Osteoblast (primary cell): ENCODE measurements at regions not wholly inside any gene's neighbourhood (a gene's known extent, or its start where the extent isn't known, plus 50 kb on each side); places are given as distances from the start of the nearest gene placed in this dataset.
"Not testable (repeated sequence)": the region's sequence is repeated elsewhere in the genome, so short reads cannot be mapped to it uniquely, and the experiment has no call there.

Experiments
- DNase-seq: peaks from one replicate; pipeline ENCODE4 v3.0.0; 2011; ENCODE audit warnings: low spot score, mixed read lengths; ENCODE audit not compliant: insufficient read length; ENCODE audit errors: missing footprints
- H2AFZ ChIP-seq: 2 replicates; pipeline ENCODE4 v1.6.0; 2011; ENCODE audit warnings: mild to moderate bottlenecking, low read length
- H3K27ac ChIP-seq: 2 replicates; pipeline ENCODE4 v1.5.1; 2011; ENCODE audit warnings: mild to moderate bottlenecking, low read depth, low read length, moderate library complexity
- H3K27me3 ChIP-seq: 2 replicates; pipeline ENCODE4 v1.6.0; 2012; ENCODE audit warnings: mild to moderate bottlenecking, control low read depth, inconsistent platforms, low read length, moderate library complexity; ENCODE audit not compliant: insufficient read depth
- H3K36me3 ChIP-seq: 2 replicates; pipeline ENCODE4 v1.5.1; 2011; ENCODE audit warnings: mild to moderate bottlenecking, low read length, control low read depth, moderate library complexity; ENCODE audit not compliant: insufficient read depth
- H3K4me1 ChIP-seq: 2 replicates; pipeline ENCODE4 v1.5.1; 2011; ENCODE audit warnings: mild to moderate bottlenecking, low read length, control low read depth, moderate library complexity; ENCODE audit not compliant: insufficient read depth
- H3K4me2 ChIP-seq: 2 replicates; pipeline ENCODE4 v1.6.0; 2011; ENCODE audit warnings: mild to moderate bottlenecking, low read length; ENCODE audit not compliant: insufficient read depth
- H3K4me3 ChIP-seq: fragments of 200-600 bp; sonication (generic); 3 replicates; pipeline ENCODE4 v1.5.1; 2012; ENCODE audit warnings: mild to moderate bottlenecking, low read length, inconsistent platforms; ENCODE audit not compliant: insufficient read depth
- H3K79me2 ChIP-seq: 2 replicates; pipeline ENCODE4 v1.6.0; 2012; ENCODE audit warnings: mild to moderate bottlenecking, low read length, control low read depth, inconsistent platforms; ENCODE audit not compliant: insufficient read depth
- H3K9me3 ChIP-seq: 2 replicates; pipeline ENCODE4 v1.5.1; 2011; ENCODE audit warnings: low read depth, low read length, control low read depth
- H4K20me1 ChIP-seq: 2 replicates; pipeline ENCODE4 v1.6.0; 2012; ENCODE audit warnings: mild to moderate bottlenecking, low read length, control low read depth; ENCODE audit not compliant: insufficient read depth

DNA sequence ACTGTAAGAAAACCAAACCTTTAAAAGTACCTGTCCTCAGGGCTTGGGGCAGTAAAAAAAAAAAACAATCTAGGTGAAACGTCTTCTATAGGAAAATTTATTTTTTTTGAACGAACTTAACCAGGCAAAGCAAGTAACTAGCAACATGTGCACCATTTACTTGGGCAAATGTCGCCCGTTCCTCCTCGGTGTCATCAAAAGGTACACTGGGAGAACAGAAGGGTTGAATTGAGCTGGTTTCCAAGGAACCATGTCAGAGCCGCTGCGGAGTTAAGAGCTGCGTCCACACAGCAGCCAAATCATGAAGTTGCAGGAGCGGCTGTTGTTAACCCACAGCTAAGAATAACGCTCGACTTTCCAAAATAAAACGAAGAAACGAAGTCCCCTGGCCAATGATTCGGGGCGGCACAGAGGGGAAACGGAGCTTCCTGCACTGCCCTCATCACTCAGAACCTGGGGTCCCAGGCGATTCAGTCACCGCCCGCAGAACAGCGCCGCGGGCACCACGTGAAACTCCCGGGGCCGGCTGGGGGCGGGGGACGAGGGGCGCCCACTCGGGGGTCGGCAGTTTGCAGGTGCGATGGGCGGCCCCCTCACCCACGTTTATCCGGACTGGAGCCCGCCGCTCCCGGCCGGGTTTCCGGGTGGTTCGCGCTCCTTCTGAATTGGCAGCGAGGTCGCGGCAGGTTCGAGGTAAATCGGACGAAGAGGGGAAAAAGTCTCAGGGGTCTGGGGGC lies 53.6 kb upstream of the PLGLB1 start:
- H2AFZ ChIP-seq, H3K4me1 ChIP-seq, H4K20me1 ChIP-seq, H3K9me3 ChIP-seq, H3K27ac ChIP-seq, H3K36me3 ChIP-seq, H3K79me2 ChIP-seq, H3K27me3 ChIP-seq, DNase-seq: not testable (repeated sequence)
- Histone ChIP-seq H3K4me3 (peak overlapping the region; percentile 69), H3K4me2 (peak overlapping the region; percentile 72)

DNA sequence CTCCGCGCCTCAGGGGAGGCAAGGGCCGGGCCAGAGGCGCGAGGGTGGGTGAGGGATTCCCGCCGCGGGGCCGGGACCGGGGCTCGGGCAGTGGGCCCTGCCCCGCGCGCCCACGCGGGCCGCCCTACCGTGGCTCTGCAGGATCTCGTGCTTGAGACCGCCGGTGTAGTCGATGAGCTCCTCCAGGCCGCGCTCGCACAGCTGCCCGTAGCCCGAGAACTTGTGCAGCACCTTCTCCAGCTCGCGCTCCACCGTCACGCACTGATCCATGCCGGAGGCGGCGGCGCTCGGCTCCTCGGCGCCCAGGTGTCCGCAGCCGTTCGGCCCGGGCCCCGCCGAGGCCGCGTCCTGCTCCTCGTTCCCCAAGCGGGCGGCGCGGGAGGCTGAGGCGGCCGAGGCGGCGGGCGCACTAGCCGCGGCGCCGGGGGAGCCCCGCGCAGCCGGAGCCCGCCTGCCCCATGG lies 54.2 kb upstream of the PLGLB1 start:
- H3K79me2 ChIP-seq, H3K27ac ChIP-seq, H2AFZ ChIP-seq, H3K36me3 ChIP-seq, H3K9me3 ChIP-seq, H3K4me1 ChIP-seq, H4K20me1 ChIP-seq, H3K27me3 ChIP-seq: not testable (repeated sequence)
- H3K4me3 ChIP-seq: peak overlapping the region; percentile 69
- H3K4me2 ChIP-seq: peak overlapping the region; percentile 72
- DNase-seq: peak; percentile 38

DNA sequence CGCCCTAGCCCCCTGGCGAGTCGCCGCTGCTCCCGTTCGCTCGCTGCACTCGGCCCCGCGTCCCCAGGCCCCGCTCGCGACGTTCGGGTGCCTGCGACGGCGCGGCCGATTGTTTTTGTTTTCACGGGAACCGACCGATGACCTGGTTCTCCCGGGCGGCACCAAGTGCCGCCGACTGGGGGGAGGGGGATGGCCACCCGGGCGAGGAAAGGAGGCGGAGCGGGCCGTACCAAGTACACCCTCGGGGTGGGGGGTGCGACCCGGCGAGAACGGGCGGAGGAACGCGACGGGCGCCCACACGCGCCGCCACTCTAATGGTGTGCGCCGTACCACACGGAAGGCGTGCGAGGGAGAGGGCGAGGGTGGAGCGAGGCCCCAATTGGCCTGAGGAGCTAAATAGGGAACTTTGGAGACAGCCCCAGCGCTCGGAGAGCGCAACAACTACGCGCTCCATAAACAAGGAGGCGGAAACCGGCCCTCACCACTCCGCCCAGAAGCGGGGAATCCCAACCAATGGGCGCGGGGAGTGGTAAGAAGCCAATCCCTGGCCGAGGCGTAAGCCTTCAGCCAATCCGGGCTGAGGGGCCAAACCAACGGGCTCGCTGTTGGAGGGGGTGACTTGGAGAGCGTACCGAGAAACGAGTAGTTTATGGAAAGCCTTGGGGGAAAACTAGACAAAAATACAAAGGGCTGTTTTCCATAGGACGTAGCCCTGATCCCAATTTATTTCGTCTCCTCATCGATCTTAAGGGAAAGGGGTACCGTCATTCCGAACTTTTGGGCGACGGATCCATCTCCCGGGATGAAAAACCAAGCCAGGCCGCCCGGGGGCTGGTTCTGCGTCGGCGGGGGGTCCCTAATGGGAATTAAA lies 54.8 kb upstream of the PLGLB1 start:
- DNase-seq: peak; percentile 66
- H3K4me3 ChIP-seq: peak overlapping the region; percentile 69
- H3K27ac ChIP-seq: peak overlapping the region; percentile 80
- H3K4me2 ChIP-seq: peak overlapping the region; percentile 77
- not testable (repeated sequence) for H3K79me2 ChIP-seq, H3K9me3 ChIP-seq, H4K20me1 ChIP-seq, H3K36me3 ChIP-seq, H3K4me1 ChIP-seq, H3K27me3 ChIP-seq
- H2AFZ ChIP-seq: peak overlapping the region; percentile 78

DNA sequence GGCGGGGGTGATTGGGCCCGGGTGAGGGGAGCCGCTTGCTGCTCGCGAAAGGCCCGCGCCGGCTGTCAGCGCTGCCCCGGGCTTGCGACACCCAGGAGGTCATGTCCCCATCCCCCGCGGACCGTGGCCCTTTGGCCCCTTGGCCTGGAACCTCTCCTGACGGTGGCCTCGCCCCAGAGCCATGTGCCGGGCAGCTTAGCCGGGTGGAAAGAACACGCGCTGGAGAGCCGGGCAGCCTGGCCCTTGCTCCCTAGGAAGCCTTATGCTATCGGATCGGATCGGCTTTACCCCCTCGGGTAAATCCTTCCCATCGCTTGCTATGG lies 55.4 kb upstream of the PLGLB1 start:
- peak overlapping the region; percentile 77 for H3K4me2 ChIP-seq

DNA sequence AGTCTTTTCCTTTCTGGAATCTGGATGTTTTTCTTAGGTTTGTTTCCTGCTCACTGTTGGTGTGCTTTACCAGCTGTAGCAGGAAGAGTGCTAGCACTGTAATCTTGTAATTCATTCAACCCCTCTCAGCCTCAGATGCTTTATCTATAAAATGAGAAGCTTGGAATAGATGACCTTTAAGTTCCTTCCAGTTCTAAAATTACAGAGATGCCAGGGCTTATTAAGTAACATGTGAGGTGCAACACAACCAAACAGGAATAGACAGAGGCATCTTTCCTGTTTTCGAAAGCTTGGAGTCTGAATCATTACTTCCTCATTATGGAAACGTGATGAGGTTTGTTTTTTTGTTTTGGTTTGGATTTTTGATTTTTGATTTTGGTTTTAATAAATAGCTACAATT lies 60.1 kb upstream of the PLGLB1 start:
- not testable (repeated sequence) for DNase-seq, H4K20me1 ChIP-seq

More for the DNA sequence above, 55.4 kb upstream of the PLGLB1 start:
- H2AFZ ChIP-seq, H3K4me1 ChIP-seq, H3K79me2 ChIP-seq, DNase-seq, H3K27me3 ChIP-seq, H4K20me1 ChIP-seq, H3K36me3 ChIP-seq, H3K9me3 ChIP-seq: not testable (repeated sequence)
- Histone ChIP-seq H3K4me3 (peak overlapping the region; percentile 69), H3K27ac (peak overlapping the region; percentile 80)

DNA sequence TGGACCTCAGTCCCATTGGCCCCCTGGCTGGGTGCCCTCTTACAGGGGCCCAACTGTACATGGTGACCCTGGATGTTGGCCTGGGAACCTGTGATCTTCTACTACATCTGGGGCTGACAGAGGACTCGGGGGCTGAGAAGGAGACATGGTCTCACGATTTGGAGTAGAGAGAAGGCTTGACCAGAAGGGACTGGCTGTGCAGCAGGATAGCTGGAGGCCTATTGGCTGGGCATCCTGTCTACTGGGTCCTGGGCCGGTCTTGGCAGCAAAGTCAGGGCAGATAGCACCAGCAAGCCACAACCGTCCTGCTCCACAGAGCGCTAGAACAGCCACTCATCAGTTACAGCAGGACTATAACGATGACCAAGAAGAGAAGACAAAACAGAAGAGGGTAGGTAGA lies 66.4 kb upstream of the PLGLB1 start:
- H3K4me2 ChIP-seq, H3K4me3 ChIP-seq, H3K27ac ChIP-seq, H3K4me1 ChIP-seq, H2AFZ ChIP-seq, H4K20me1 ChIP-seq, H3K9me3 ChIP-seq, H3K36me3 ChIP-seq, DNase-seq, H3K79me2 ChIP-seq, H3K27me3 ChIP-seq: not testable (repeated sequence)

More for the DNA sequence above, 60.1 kb upstream of the PLGLB1 start:
- not testable (repeated sequence) for H3K79me2 ChIP-seq, H3K4me3 ChIP-seq, H3K27ac ChIP-seq, H3K36me3 ChIP-seq, H3K4me2 ChIP-seq, H3K4me1 ChIP-seq, H3K27me3 ChIP-seq, H2AFZ ChIP-seq, H3K9me3 ChIP-seq

DNA sequence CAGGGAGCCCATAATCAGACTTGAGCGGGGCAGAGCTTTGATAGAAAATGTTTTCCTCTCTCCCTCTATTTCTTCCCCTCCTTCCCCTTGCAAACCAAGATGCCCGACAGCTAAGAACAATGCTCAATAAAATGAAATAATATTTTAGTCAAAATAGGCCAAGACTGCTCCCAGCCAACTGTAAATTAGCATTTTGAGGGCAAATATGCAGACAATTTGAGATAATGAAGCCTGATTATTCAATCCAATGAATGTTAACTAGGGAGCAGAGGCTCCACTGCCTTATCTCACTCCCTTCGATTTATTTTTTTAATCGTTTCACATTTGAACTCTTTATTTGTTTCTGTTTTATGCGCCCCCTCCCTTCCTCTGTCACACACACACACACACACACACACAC lies 67.8 kb upstream of the PLGLB1 start:
- H3K4me3 ChIP-seq, H3K4me2 ChIP-seq, H2AFZ ChIP-seq, H3K36me3 ChIP-seq, H4K20me1 ChIP-seq, H3K9me3 ChIP-seq, H3K4me1 ChIP-seq, H3K27me3 ChIP-seq, H3K27ac ChIP-seq, DNase-seq, H3K79me2 ChIP-seq: not testable (repeated sequence)

DNA sequence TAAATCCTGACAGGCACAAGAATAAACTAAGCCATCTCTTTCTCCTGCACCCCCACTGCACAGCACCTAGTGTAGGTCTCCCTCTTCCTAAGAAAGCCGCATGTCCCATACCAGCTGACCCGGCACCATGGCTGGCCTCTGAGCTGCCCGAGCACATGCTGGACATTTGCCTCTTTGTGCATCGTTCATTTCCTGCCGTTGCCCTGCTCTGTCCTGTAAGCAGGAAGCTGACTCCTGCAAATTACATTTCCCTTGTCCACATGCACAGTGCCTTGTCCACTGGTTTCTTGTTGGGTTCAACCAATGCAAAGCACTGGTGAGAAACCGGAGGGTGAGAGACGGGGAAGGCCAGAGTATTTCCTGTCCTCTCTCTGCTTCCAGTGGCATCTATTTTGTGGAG lies 71.6 kb upstream of the PLGLB1 start:
- not testable (repeated sequence) for DNase-seq, H3K4me2 ChIP-seq, H3K27ac ChIP-seq, H4K20me1 ChIP-seq, H3K27me3 ChIP-seq, H2AFZ ChIP-seq, H3K4me3 ChIP-seq, H3K36me3 ChIP-seq, H3K79me2 ChIP-seq, H3K4me1 ChIP-seq, H3K9me3 ChIP-seq
